HS-5 (cell line): ENCODE measurements at regions not wholly inside any gene's neighbourhood (a gene's known extent, or its start where the extent isn't known, plus 50 kb on each side); places are given as distances from the start of the nearest gene placed in this dataset.
"Not testable (repeated sequence)": the region's sequence is repeated elsewhere in the genome, so short reads cannot be mapped to it uniquely, and the experiment has no call there.

ENCODE experiments used
- DNase-seq: peaks from one replicate; pipeline ENCODE4 v3.0.0-alpha.2; 2012; ENCODE audit warnings: low read depth

DNA sequence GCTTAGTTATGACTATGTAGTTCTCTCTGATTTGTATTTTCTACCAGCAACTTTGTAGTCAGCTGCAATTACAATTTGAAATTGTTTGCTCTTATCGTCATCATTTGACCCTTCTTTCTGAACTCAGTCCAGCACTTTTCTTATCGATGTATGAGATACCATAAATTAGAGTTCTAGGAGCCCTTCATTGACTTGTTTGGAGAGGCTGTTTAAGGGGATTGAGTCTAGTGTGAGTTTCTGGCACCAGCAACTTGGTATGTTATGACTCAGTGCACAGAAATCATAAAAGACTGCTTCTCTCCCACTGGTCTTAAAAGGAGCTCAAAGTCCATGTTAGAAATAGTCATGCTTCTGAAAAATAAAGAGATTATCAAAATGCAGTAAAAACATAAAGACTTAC is 190.3 kb downstream of the TENT5A start:
- peak; percentile 46 for DNase-seq

DNA sequence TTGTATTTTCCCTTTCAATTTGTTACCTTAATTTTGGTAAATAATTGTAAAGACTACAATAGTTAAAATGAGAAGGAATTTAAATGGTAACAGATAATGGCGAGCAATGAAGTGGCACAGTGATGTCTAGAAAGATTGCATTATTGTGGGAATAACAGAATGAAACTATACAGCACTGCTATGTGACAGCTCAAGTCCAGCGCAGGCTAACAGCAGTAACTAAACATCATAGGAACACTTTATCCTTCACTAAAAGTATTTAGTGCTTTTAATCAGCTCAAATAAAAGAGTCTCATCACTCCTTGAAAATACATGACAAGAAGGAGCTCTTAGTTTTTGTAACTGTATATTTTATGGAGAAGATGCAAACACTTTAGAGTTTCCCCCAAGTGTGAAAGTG is 190.8 kb downstream of the TENT5A start:
- no peak for DNase-seq

DNA sequence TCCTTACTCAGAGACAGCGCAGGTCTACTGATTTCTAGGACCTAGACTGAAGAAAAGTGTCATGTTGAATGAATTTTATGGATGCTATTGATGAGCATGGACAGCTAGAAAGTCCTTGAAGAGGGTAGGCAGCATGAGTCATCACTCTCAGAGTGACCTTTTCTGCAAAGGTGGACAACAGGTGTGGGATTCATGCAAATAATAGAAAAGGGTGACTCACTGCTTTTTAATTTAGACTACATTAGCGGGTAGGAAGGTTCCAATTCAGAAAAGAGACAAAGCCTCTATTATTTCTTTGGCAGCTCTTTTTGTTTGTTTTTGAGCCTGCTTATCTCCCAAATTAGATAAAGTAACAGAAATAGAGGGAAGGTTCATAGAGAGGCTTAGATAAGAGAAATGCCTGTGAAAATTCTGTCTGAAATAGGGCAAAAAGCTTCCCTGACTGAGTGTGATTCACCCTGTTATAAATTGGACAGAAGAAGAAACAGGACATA is 191.4 kb downstream of the TENT5A start:
- no peak for DNase-seq

DNA sequence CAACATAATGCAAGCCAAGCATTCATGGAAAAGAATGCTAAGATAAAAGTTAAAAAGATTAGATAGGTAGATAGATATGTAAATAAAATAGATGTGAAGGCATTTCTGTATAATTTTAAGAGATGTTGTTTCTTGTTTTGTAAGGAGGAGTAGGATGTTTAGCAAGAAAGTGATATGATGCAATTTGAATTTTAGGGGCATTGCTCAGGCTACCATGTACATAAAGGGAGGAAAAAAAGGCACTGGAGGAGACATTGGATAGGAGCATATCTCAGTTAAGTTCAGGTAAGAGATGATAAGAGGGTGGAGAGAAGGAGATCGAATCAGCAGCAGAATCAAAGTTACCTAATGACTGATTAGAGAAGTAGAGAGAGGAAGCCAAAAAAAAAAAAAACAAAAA is 194.7 kb downstream of the TENT5A start:
- no peak for DNase-seq

DNA sequence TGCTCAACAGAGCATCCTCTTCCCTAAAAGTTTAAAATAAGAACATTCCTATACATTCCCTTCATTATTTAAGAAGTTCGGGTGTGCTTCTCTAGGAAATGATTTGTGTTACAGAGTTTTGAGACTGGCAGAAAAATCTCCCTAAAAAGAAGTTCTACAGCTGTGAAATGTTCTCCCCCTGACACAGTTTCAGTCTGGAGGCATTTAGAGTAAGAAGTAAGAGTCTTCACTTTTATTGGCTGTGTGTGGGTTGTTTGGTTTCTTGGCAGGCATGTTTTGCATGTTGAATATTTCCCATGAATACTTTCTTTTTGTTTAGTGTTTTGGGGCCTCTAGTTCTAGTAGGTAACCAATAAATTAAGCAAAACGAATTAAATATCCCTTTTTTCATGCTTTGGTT is 195.9 kb downstream of the TENT5A start:
- no peak for DNase-seq

DNA sequence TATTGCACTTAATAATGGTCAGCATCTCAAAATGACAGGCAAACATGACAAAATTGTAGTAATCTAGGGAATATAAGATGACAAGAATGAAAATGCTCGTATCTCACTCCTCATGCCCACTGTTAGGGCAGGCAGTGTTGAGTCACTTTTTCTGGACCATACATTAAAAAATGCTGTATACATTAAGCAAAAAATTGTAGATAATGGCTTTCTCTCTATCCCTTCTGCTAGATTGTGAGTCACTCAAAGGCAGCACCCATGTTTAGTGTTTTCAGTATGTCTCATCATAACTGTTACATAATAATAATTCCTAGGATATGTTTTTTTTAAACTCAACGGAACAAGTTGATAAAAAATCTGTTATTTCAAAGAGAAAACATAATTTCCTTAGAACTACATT is 199.3 kb downstream of the TENT5A start:
- peak; percentile 46 for DNase-seq

DNA sequence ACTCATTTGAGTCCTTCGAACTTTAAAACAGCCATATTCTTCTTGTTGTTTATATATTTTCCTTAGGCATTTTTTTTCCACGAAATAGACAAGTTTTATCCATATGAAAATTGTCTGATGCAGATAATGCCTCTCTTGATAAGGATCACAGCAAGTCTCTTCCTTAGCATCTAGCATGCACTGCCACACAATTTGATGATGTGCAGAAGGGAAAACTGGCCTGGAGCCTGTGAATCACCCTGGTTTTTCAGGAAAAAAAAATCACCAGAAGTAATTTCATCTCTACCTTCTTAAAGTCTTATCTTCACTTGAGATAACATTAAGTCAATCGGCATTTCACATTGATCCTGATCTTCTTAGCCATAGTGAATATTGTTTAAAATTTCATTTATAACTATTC is 199.8 kb downstream of the TENT5A start:
- no peak for DNase-seq

DNA sequence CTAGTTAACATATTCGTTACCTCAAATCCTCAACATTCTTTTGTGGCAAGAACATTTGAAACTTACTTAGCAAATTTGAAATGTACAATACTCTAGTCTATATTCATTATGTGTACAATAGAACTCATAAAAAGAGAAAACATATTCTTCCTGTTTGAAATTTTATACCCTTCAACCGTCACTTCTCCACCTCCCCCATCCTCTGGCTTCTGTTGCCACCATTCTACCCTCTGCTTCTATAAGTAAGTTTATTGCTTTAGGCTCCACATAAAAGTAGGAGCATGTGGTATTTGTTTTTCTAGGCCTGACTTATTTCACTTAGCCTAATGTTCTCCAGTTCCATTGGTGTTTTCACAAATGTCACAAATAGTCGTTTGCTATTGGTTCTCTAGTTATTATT is 205.3 kb downstream of the TENT5A start:
- DNase-seq = no peak

DNA sequence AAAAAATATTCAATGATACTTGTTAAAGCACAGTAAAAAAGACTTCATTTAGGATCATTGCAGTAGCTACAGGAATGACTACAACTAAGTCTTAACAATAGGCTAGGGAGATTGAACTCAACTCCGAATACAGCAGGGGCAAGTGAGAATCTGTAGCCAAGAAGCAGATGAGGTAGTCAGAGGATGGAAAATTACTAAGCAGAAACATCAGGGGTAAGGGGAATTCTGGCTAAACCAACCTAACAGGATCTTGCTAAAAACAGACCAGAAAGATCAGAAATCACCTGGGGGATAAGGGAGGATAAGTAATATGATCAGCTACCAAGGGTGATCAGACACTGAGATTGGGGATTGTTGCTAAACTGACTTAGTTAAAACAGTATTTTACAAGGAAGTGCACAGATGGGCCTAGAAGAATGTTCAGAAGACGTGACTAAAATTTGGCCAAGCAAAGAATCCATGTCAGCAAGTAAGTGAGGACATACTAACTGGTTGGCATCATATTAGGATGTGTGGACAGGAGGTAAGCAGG is 217.5 kb downstream of the TENT5A start:
- DNase-seq = no peak

DNA sequence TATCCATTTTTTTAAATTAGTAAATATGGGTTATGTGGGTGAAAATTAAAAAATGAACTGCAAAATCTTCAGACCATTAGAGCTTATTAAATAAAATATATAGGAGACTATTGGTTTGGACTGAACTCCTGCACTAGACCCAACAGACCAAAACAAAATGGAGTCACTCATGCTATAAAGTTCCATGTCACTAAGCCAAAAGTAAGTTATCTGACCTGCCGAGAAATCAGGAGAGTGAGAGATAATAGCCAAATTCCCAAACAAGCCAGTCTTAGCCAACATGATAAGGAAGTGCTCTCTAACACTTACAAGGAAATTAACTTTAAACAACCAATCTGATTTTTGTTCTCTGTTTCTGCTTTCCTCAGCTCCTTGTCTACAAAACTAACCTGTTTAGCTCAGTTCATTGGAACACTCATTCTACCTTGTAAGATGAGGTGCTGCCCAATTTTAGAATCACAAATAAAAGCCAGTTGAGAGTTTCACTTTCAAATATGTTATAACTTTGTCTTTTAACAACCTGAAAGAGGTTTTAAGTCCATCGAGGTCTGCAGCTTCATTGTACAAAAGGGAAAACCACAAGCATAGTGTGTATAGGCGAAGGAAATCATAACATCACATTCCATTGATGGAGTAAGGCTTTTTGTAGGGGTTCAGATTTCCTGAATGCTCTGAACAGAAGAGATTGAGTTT is 220.5 kb downstream of the TENT5A start:
- DNase-seq = no peak

DNA sequence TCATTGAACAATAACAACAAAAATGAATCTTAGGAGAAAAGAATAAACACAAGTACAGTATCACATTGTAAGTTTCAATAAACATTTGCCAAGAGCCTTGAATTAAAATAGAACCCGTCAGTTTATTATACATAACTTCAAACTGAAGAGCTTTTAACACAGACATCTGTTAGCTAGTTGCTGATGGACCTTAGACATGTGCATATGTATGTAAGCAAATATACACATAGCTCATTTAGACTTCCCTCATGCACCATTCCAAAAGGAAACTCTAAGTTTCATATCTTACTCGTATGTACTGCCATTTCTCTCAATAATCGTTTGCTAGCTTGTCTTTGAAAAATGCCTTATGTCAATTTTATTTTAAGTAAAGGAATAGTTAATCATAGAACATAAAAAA is 235.0 kb downstream of the TENT5A start:
- DNase-seq = no peak

DNA sequence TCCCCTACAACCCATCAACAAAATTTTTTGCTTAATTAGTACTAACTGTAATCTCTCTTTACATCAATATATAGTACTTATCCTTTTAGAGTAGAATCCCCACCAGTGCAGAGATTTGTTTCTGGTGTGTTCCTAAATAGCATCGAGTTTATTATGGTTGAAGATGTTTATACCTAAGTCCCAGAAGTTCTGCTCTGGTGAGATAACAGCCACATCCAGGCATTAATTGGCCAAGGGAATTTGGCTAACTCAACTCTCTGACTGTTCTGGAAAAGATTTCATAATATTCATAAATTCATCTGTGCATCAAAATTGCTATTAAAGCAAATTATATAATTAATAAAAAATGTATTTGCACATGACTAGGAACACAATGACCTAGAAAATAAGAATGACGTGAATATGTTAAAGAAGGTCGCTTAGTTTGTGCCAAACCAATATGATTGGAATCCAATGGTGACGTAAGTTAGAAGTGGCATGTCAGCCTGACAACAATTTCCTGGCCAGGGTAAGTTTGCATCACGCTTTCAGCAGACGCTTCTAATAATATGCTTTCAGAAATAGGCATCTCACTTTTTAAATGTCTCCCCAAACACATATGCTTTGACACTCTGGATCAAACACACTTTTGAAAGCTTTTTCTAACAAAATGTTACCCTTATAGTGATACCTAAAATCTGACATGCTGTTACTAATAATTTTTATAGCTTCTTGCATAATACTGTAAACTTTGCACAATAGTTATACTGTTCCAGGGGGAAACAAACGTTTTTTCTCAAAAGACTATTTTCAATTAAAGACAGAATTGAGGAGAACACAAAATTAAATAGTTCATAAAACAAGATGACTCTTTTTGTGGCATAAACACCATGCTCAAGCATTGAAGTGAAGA is 236.7 kb downstream of the TENT5A start:
- no peak for DNase-seq

DNA sequence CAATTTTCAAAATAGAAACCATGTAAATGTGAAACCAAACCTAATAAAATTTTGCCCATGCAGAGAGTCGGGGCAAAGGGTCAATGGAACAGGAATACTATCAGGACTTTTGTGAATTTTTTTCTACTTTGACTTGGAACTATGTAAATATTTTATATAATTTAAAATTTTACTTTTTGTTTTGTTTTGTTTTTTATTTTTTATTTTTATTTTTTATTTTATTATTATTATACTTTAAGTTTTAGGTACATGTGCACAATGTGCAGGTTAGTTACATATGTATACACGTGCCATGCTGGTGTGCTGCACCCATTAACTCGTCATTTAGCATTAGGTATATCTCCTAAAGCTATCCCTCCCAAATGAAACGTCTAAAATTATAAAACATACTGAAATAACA is 238.3 kb downstream of the TENT5A start:
- DNase-seq = not testable (repeated sequence)

DNA sequence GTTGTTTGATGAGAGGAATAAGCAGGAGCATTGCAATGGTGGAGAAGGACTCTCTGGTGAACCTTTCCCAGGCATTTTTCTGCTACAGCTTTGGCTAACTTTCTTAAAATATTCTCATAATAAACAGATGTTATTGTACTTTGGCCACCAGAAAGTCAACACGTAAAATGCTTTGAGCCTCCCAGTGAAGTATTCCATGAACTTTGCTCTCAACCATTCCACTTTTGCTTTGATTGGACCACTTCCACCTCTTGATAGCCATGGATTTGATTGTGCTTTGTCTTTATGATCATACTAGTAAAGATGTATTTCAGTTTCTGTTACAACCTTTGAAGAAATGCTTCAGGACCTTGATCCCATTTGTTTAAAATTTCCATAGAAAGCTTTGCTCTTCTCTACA is 241.1 kb downstream of the TENT5A start:
- DNase-seq = no peak

DNA sequence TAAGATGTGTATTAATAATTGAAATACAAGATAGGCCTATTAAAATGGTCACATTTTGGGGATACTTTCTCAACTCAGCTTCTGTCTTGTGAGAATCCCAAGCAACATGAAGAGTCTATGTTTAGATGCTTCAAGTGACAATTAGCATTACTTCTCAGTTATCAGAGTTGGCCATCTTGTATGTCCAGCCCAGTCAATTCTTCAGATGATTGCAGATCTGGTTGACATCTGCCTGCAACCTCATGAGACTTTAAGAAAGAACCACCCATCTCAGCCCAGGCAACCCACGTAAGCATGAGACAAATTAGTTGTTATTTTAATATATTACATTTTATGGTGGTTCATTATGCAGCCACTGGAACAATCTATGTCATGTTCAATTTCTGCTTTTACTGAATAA is 256.5 kb downstream of the TENT5A start:
- no peak for DNase-seq

DNA sequence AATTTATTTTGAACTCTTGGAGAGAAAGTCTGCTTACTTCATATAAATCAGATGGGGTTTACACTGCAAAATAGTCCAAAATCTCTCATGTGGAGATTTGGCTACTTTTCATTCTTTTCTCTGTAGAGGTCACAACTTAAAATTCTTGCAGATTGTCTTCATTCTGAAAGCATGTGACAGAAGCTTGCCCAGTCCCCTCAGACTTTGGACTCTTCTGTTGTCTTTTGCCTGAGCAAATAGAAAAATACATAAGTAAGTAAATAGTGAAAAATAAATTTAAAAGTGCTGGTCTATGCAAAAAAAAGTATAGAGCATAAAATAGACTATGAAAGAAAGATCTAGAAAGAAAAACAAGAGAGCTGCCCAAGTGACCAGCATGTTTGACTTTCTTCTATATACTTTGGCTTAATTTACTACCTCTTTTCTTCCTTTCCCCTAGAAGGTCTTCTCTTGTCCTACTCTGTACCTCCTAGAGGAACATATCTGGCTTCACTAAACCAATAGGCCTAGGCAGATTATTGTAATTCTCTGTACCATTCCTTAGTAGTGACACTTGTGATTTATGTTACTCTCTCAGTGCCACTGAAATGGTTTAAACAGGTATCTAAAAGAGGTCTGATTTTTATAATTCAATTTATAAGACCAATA is 260.9 kb downstream of the TENT5A start:
- no peak for DNase-seq

DNA sequence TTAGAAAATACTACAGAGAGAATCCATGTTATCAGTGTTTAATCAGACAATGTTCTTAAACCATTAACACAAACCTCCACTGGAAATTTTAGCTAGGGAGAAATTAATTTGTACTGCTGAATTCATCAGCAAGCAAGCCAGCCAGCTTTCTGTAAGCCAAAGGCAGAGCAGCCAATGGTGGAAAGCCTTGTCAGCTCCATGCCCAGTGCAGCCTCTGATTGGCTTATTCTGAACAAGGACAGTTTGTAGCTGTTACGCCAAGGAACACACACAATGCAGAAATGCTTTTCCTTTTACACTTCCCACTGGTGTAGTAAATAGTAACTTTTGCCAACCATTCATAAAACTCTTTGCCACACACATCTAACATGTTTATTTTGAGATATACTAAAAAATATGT is 265.0 kb downstream of the TENT5A start:
- DNase-seq = no peak

DNA sequence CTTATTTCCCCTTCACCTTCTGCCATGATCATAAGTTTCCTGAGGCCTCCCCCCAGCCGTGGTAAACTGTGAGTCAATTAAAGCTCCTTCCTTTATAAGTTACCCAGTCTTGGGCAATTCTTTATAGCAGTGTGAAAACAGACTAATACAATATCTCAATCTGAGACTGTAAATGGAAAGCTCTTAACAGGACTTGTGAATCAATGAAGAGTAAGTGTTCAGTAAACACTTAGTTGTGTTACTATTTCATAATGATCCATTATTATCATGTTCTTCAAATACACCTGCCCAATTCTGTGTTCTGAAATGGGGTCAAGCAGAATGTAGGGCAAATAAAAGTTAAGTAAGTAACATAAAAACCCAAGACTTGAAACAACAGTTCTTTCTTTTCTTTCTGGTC is 266.2 kb downstream of the TENT5A start:
- DNase-seq = no peak

DNA sequence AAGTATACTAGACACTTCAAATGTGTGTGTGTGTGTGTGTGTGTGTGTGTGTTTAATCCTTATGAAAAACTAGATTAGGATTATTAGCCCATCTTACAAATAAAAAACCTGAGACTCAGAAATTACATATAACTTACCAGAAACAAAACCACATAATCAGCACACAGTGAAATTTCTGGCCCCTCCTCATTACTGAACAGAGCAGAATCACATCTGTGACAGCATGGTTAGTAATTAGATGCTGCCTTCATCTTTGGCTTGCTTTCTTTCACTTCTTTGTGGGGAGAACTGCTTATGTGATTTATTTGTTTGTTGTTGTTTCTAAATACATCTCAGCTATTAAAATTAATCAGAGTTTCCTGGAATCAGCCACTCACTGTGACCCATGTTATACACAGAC is 267.1 kb downstream of the TENT5A start:
- no peak for DNase-seq

DNA sequence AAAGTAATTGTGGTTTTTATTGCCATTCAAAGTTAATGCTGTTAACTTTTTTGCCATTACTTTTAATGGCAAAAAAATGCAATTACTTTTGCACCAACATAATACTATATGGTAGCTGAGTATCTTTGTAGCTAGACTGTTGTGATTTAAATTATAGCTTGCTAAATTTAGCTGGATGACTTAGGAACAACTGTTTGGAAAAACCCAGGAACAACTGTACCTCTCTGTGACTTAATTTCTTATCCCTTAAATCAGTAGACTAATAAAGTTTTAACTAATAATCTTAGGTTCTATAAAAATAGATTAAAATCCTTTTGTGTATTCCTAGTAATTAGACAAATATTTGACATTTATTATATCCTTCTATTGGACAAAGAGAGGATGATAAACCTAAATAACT is 268.2 kb downstream of the TENT5A start:
- no peak for DNase-seq

DNA sequence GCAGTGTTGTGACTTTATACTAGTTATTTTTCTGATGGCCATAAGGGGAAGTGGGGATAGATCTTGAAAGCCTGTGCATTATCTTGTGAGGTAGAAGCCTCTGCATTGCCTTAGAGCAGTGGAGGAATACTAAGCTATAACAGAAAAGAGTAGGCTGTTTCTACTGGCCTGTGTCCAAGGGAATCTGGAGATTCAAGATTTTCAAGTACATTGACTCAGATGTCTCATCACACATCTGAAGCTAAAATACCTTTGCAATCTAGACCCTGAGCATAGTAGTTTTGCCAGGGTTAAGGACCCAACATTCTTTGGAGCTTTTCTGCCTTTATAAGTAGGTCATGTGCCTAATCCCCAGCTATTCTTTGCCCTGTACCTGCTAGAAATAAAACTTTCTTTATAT is 272.3 kb downstream of the TENT5A start:
- no peak for DNase-seq

DNA sequence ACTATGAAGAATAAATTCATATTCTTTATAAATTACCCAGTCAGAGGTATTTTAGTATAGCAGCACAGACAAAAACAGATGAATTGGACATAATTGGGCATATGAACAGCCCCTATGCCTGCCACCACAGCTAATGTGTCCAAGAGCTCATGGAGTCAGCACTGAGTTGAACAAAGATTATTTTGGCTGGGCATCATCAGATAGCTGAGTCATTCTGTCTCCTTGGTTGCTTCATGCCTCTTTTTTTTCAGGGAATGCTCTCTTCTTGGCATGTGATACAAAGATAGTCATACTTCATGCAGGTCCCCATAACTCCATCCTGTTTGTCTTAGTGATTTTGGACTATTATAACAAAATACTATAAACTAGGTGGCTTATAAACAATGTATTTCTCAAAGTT is 275.6 kb downstream of the TENT5A start:
- peak; percentile 11 for DNase-seq

DNA sequence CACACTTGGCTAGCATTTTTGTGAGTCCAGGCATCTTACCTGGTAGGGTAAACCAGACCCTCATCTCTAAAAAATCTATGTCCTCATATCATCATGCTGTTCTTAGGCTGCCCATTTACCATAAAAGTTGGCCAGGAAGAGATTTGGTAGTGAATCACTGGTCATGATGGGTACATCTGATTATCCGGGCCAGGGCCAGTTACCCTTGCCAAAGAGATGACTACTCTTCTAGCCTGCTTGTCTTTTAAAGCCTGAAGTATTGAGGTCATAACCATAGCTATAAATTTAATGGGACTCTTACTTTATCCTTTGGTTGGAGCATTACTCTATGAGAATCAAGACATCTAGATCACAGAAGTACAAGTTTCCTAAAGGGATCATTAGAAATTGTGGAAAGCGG is 276.8 kb downstream of the TENT5A start:
- no peak for DNase-seq
